ENCODE measurements at regions not wholly inside any gene's neighbourhood (a gene's known extent, or its start where the extent isn't known, plus 50 kb on each side); places are given as distances from the start of the nearest gene placed in this dataset.

- peaks cover 11% of the 10 kb centered on the region for H3K4me1 Mint-ChIP-seq
- H3K9me3 Mint-ChIP-seq: peaks cover 3% of the 10 kb centered on the region
- H3K27ac Mint-ChIP-seq: no peak overlapping the region
- H3K4me3 Mint-ChIP-seq: no peak overlapping the region
- TF ChIP-seq CTCF (IDR thresholded peaks at IDR 0.05; ENCODE audit: unreplicated experiment in 3 of 3): no peak
- H3K36me3 Mint-ChIP-seq (ENCODE audit: low read depth): no peaks in the 10 kb centered on the region
- peaks cover 5% of the 10 kb centered on the region for H3K27me3 Mint-ChIP-seq (ENCODE audit: low read depth)
Observed at GRCh38 chr4:165763640-165764039, 109.4 kb upstream of the TLL1 start.

GRCh38 chr4:165765053-165765452 lies 108.0 kb upstream of the TLL1 start:
- Mint-ChIP-seq H3K36me3 (ENCODE audit: low read depth) (no peaks in the 10 kb centered on the region), H3K4me1 (peaks cover 5% of the 10 kb centered on the region), H3K4me3 (no peak overlapping the region), H3K9me3 (peaks cover 3% of the 10 kb centered on the region), H3K27ac (peak overlapping the region; percentile 69 to 84 (median 75)), H3K27me3 (ENCODE audit: low read depth) (peaks cover 5% of the 10 kb centered on the region)
- no peak for TF ChIP-seq CTCF (IDR thresholded peaks at IDR 0.05; ENCODE audit: unreplicated experiment in 3 of 3)

- Mint-ChIP-seq H3K36me3 (ENCODE audit: low read depth) (no peaks in the 10 kb centered on the region), H3K9me3 (peaks cover 3% of the 10 kb centered on the region), H3K4me1 (peaks cover 5% of the 10 kb centered on the region), H3K27ac (no peak overlapping the region), H3K4me3 (no peak overlapping the region), H3K27me3 (ENCODE audit: low read depth) (peaks cover 4% of the 10 kb centered on the region)
- TF ChIP-seq CTCF (IDR thresholded peaks at IDR 0.05; ENCODE audit: unreplicated experiment in 3 of 3): no peak
Observed at GRCh38 chr4:165766018-165766417, 107.0 kb upstream of the TLL1 start.

- Mint-ChIP-seq H3K36me3 (ENCODE audit: low read depth) (no peaks in the 10 kb centered on the region), H3K4me3 (no peak overlapping the region), H3K27me3 (ENCODE audit: low read depth) (no peaks in the 10 kb centered on the region), H3K9me3 (peaks cover 3% of the 10 kb centered on the region), H3K4me1 (peaks cover 2% of the 10 kb centered on the region), H3K27ac (no peak overlapping the region)
- no peak for TF ChIP-seq CTCF (IDR thresholded peaks at IDR 0.05; ENCODE audit: unreplicated experiment in 3 of 3)
Observed at GRCh38 chr4:165766976-165767375, 106.1 kb upstream of the TLL1 start.

- Mint-ChIP-seq H3K4me3 (no peak overlapping the region), H3K36me3 (ENCODE audit: low read depth) (no peaks in the 10 kb centered on the region), H3K27ac (no peak overlapping the region), H3K27me3 (ENCODE audit: low read depth) (no peaks in the 10 kb centered on the region), H3K4me1 (no peaks in the 10 kb centered on the region), H3K9me3 (peaks cover 3% of the 10 kb centered on the region)
- no peak for TF ChIP-seq CTCF (IDR thresholded peaks at IDR 0.05; ENCODE audit: unreplicated experiment in 3 of 3)
Observed at GRCh38 chr4:165767671-165768070, 105.4 kb upstream of the TLL1 start.

GRCh38 chr4:165768281-165768680 lies 104.8 kb upstream of the TLL1 start:
- H3K9me3 Mint-ChIP-seq: peaks cover 3% of the 10 kb centered on the region
- H3K4me1 Mint-ChIP-seq: no peaks in the 10 kb centered on the region
- no peaks in the 10 kb centered on the region for H3K36me3 Mint-ChIP-seq (ENCODE audit: low read depth)
- H3K27me3 Mint-ChIP-seq (ENCODE audit: low read depth): no peaks in the 10 kb centered on the region
- H3K4me3 Mint-ChIP-seq: no peak overlapping the region
- no peak for TF ChIP-seq CTCF (IDR thresholded peaks at IDR 0.05; ENCODE audit: unreplicated experiment in 3 of 3)
- no peak overlapping the region for H3K27ac Mint-ChIP-seq
